HCT116 (cell line): ENCODE measurements at regions not wholly inside any gene's neighbourhood (a gene's known extent, or its start where the extent isn't known, plus 50 kb on each side); places are given as distances from the start of the nearest gene placed in this dataset.

Experiments
- ATAC-seq: fragments of 200-7000 bp; cut with Tn5 transposase; 2 replicates; pipeline ENCODE4 v1.9.1; 2020; ENCODE audit warnings: mild to moderate bottlenecking, moderate library complexity
- BruUV-seq: library from RNA; stranded (reverse); fragments of 400-500 nt; replicated peaks from 2 replicates; lab custom pipeline; 2021; lab: Mats Ljungman, UMichigan
- CTCF ChIA-PET: fragments of 300-600 bp; sonication (Branson Sonifier 250); formaldehyde crosslinking; loops from one replicate; lab custom pipeline; 2021; ENCODE audit warnings: antibody characterized with exemption; lab: Charles Lee
- POLR2A ChIA-PET: fragments of 300-600, 350-600 bp; sonication (Branson Sonifier 250); formaldehyde crosslinking; loops from one replicate; lab custom pipeline; 2021; ENCODE audit warnings: antibody characterized with exemption; lab: Charles Lee
- RAD21 ChIA-PET, 2 experiments: fragments of 300-600 bp; sonication (Branson Sonifier 250); formaldehyde crosslinking; loops; one replicate each; lab custom pipeline; 2023; ENCODE audit warnings: low total read pairs in 2 of 2; ENCODE audit not compliant: uncharacterized antibody in 2 of 2, unreplicated experiment in 2 of 2, low non-redundant PET in 1 of 2; lab: Charles Lee
- DNase-seq: peaks from one replicate; pipeline ENCODE4 v3.0.0-alpha.2; 2010; ENCODE audit warnings: low read depth, low spot score
- H2AFZ ChIP-seq: fragments of 200-600 bp; shearing (Covaris generic), sonication (generic); 2 replicates; pipeline ENCODE4 v1.6.1; 2017; ENCODE audit warnings: low read depth, mixed run types, mixed read lengths, antibody characterized with exemption, low read length; ENCODE audit not compliant: poor library complexity, severe bottlenecking
- H3K27ac ChIP-seq: 2 replicates; pipeline ENCODE4 v1.5.1; 2012; ENCODE audit warnings: low read depth, low read length
- H3K27me3 ChIP-seq: fragments of 200-600 bp; sonication (generic); 2 replicates; pipeline ENCODE4 v1.6.1; 2016; ENCODE audit warnings: mixed run types, low read length, mixed read lengths; ENCODE audit not compliant: insufficient read depth
- H3K36me3 ChIP-seq, 2 experiments: fragments of 200-500 bp in 1 of 2; fragments of 200-600 bp in 1 of 2; sonication (Bioruptor generic) in 1 of 2; sonication (generic) in 1 of 2; 2 replicates each; pipeline versions ENCODE4 v1.5.1 to v1.6.1; 2014 to 2016; ENCODE audit warnings: low read length in 2 of 2, inconsistent platforms in 1 of 2, mixed read lengths in 1 of 2, mixed run types in 1 of 2; ENCODE audit not compliant: insufficient read depth in 2 of 2, control insufficient read depth in 1 of 2
- H3K4me1 ChIP-seq, 2 experiments: fragments of 200-600 bp in 1 of 2; sonication (generic) in 1 of 2; 2 replicates each; pipeline versions ENCODE4 v1.5.1 to v1.6.1; 2012 to 2017; ENCODE audit warnings: low read length in 2 of 2, inconsistent platforms in 1 of 2, mild to moderate bottlenecking in 1 of 2, mixed read lengths in 1 of 2, mixed run types in 1 of 2, moderate library complexity in 1 of 2; ENCODE audit not compliant: insufficient read depth in 2 of 2, control insufficient read depth in 1 of 2
- H3K4me2 ChIP-seq: fragments of 200-600 bp; sonication (generic); 2 replicates; pipeline ENCODE4 v1.6.1; 2017; ENCODE audit warnings: mixed run types, low read length, mixed read lengths
- H3K4me3 ChIP-seq, 2 experiments: fragments of 200-600 bp in 1 of 2; sonication (generic) in 1 of 2; replicated peaks in 1 of 2; 2 replicates each; pipeline ENCODE4 v1.5.1; 2011 to 2016; ENCODE audit warnings: low read length in 2 of 2, control low read depth in 1 of 2, low read depth in 1 of 2, mild to moderate bottlenecking in 1 of 2, mixed read lengths in 1 of 2, mixed run types in 1 of 2
- H3K79me2 ChIP-seq: fragments of 200-600 bp; sonication (generic); 2 replicates; pipeline ENCODE4 v1.6.1; 2017; ENCODE audit warnings: mild to moderate bottlenecking, mixed run types, low read length, moderate library complexity, mixed read lengths; ENCODE audit not compliant: insufficient read depth
- H3K9ac ChIP-seq: fragments of 200-600 bp; sonication (generic); 2 replicates; pipeline ENCODE4 v1.6.1; 2016; ENCODE audit warnings: low read length, mixed read lengths
- H3K9me2 ChIP-seq: fragments of 200-600 bp; sonication (generic), shearing (Covaris generic); 2 replicates; pipeline ENCODE4 v1.6.1; 2017; ENCODE audit warnings: mixed run types, mild to moderate bottlenecking, moderate library complexity; ENCODE audit not compliant: insufficient read depth
- H3K9me3 ChIP-seq, 2 experiments: fragments of 200-500 bp in 1 of 2; fragments of 200-600 bp in 1 of 2; sonication (Bioruptor generic) in 1 of 2; sonication (generic) in 1 of 2; 2 replicates each; pipeline ENCODE4 v1.6.1; 2014 to 2017; ENCODE audit warnings: low read length in 2 of 2, mixed read lengths in 2 of 2, inconsistent platforms in 1 of 2, low read depth in 1 of 2, mild to moderate bottlenecking in 1 of 2, mixed run types in 1 of 2, moderate library complexity in 1 of 2; ENCODE audit not compliant: control insufficient read depth in 1 of 2, insufficient read depth in 1 of 2
- H4K20me1 ChIP-seq: fragments of 200-600 bp; sonication (generic), shearing (Covaris generic); 2 replicates; pipeline ENCODE4 v1.6.1; 2017; ENCODE audit warnings: mixed run types, mild to moderate bottlenecking, moderate library complexity; ENCODE audit not compliant: insufficient read depth
- CTCF ChIP-seq, 3 experiments: fragments of 200-600 bp in 1 of 3; sonication (generic) in 1 of 3; IDR thresholded peaks in 2 of 3; conservative IDR thresholded peaks in 1 of 3; 2 replicates each; pipeline ENCODE4 v1.5.1; 2012 to 2017; ENCODE audit warnings: low read depth in 2 of 3, low read length in 2 of 3, antibody characterized with exemption in 1 of 3, borderline replicate concordance in 1 of 3, control low read depth in 1 of 3, mild to moderate bottlenecking in 1 of 3, mixed read lengths in 1 of 3, mixed run types in 1 of 3, moderate library complexity in 1 of 3; ENCODE audit not compliant: insufficient read depth in 1 of 3
- POLR2AphosphoS5 ChIP-seq: IDR thresholded peaks from 2 replicates; pipeline ENCODE4 v1.6.1; 2011; ENCODE audit warnings: mild to moderate bottlenecking, low read depth, low read length, moderate library complexity
- SP1 ChIP-seq: IDR thresholded peaks from 2 replicates; pipeline ENCODE4 v1.6.1; 2012; ENCODE audit warnings: low read depth
- SRF ChIP-seq: IDR thresholded peaks from 2 replicates; pipeline ENCODE4 v1.6.1; 2012; ENCODE audit warnings: low read depth
- TCF7L2 ChIP-seq: IDR thresholded peaks from 2 replicates; pipeline ENCODE4 v1.7.0; 2011; ENCODE audit warnings: borderline replicate concordance, inconsistent platforms; ENCODE audit not compliant: insufficient read depth, insufficient read length; ENCODE audit errors: extremely low read depth
- YY1 ChIP-seq: IDR thresholded peaks from 2 replicates; pipeline ENCODE4 v1.6.1; 2011; ENCODE audit warnings: low read length, low read depth, moderate library complexity, mild to moderate bottlenecking; ENCODE audit not compliant: insufficient replicate concordance; ENCODE audit errors: extremely low read depth
- ZNF274 ChIP-seq: fragments of 200-500 bp; sonication (Bioruptor generic); IDR thresholded peaks from 2 replicates; pipeline ENCODE4 v1.6.1; 2014; ENCODE audit warnings: mild to moderate bottlenecking, low read depth, low read length, inconsistent platforms
- intact Hi-C: fragments of 100-400 bp; cut with micrococcal nuclease; formaldehyde crosslinking; loops from 2 replicates; pipeline ENCODE4 v1.10.0; 2022
- TF ChIP-seq, protein P1 (sequence below): IDR thresholded peaks from 2 replicates; pipeline ENCODE4 v1.6.1; 2012; ENCODE audit warnings: low read depth
- TF ChIP-seq, protein P2 (sequence below): IDR thresholded peaks from 2 replicates; pipeline ENCODE4 v1.6.1; 2012

GRCh38 chr7:68444042-68444441 lies 1154.2 kb upstream of the AUTS2 start:
- Histone ChIP-seq H3K27ac (no peak overlapping the region), H2AFZ (no peak overlapping the region), H3K4me1 (no peaks in the 10 kb centered on the region), H3K4me3 (no peak overlapping the region), H3K27me3 (no peaks in the 10 kb centered on the region), H3K79me2 (no peaks in the 10 kb centered on the region), H3K36me3 (no peaks in the 10 kb centered on the region), H3K9me2 (no peaks in the 10 kb centered on the region), H3K9me3 (no peaks in the 10 kb centered on the region; a peak in 2 of 4 replicates), H4K20me1 (no peaks in the 10 kb centered on the region), H3K4me2 (no peak overlapping the region), H3K9ac (no peak overlapping the region)
- TF ChIP-seq POLR2AphosphoS5 (no peak), SP1 (no peak), ZNF274 (no peak), TCF7L2 (no peak), YY1 (no peak), CTCF (IDR thresholded peaks at IDR 0.05 in 2 of 3, conservative IDR thresholded peaks at IDR 0.05 in 1 of 3; ENCODE audit: borderline replicate concordance in 1 of 3, insufficient read depth in 1 of 3, low read depth in 2 of 3, low read length in 2 of 3) (no peak), SRF (no peak)
- TF ChIP-seq, protein P1, sequence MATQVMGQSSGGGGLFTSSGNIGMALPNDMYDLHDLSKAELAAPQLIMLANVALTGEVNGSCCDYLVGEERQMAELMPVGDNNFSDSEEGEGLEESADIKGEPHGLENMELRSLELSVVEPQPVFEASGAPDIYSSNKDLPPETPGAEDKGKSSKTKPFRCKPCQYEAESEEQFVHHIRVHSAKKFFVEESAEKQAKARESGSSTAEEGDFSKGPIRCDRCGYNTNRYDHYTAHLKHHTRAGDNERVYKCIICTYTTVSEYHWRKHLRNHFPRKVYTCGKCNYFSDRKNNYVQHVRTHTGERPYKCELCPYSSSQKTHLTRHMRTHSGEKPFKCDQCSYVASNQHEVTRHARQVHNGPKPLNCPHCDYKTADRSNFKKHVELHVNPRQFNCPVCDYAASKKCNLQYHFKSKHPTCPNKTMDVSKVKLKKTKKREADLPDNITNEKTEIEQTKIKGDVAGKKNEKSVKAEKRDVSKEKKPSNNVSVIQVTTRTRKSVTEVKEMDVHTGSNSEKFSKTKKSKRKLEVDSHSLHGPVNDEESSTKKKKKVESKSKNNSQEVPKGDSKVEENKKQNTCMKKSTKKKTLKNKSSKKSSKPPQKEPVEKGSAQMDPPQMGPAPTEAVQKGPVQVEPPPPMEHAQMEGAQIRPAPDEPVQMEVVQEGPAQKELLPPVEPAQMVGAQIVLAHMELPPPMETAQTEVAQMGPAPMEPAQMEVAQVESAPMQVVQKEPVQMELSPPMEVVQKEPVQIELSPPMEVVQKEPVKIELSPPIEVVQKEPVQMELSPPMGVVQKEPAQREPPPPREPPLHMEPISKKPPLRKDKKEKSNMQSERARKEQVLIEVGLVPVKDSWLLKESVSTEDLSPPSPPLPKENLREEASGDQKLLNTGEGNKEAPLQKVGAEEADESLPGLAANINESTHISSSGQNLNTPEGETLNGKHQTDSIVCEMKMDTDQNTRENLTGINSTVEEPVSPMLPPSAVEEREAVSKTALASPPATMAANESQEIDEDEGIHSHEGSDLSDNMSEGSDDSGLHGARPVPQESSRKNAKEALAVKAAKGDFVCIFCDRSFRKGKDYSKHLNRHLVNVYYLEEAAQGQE = no peak
- TF ChIP-seq, protein P2, sequence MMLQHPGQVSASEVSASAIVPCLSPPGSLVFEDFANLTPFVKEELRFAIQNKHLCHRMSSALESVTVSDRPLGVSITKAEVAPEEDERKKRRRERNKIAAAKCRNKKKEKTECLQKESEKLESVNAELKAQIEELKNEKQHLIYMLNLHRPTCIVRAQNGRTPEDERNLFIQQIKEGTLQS = no peak
- POLR2A ChIA-PET = no interaction called here
- no peak for DNase-seq
- no peak for ATAC-seq
- RAD21 ChIA-PET = no interaction called here
- CTCF ChIA-PET = no interaction called here
- no TSS peak for BruUV-seq
- intact Hi-C loops = no loop called here
